HEK293 (cell line): ENCODE measurements at regions not wholly inside any gene's neighbourhood (a gene's known extent, or its start where the extent isn't known, plus 50 kb on each side); places are given as distances from the start of the nearest gene placed in this dataset.

Source experiments
- PBX3 ChIP-seq: sonication (generic); formaldehyde crosslinking; IDR thresholded peaks from 2 replicates; pipeline ENCODE4 v1.8.1; 2022; ENCODE audit warnings: mild to moderate bottlenecking, moderate library complexity, missing genetic modification reagents
- ZNF513 ChIP-seq: fragments of 450-650 bp; IDR thresholded peaks from 2 replicates; pipeline ENCODE4 v1.5.1; 2018; ENCODE audit warnings: missing biosample characterization, missing genetic modification characterization
- ZNF76 ChIP-seq: fragments of 450-650 bp; formaldehyde crosslinking; IDR thresholded peaks from 2 replicates; pipeline ENCODE4; 2016; ENCODE audit warnings: low read depth, missing biosample characterization, missing genetic modification characterization, borderline replicate concordance
- TF ChIP-seq, protein P1 (sequence below): fragments of 450-650 bp; formaldehyde crosslinking; IDR thresholded peaks from 2 replicates; pipeline ENCODE4 v1.5.1; 2016; ENCODE audit warnings: missing biosample characterization, missing genetic modification characterization

GRCh38 chr6:147711476-147711875 is 203.0 kb downstream of the SAMD5 start:
- TF ChIP-seq PBX3 (CRISPR knock-in tag) = no peak
- no peak for TF ChIP-seq ZNF76 (tag by site-specific recombination)
- TF ChIP-seq, protein P1, sequence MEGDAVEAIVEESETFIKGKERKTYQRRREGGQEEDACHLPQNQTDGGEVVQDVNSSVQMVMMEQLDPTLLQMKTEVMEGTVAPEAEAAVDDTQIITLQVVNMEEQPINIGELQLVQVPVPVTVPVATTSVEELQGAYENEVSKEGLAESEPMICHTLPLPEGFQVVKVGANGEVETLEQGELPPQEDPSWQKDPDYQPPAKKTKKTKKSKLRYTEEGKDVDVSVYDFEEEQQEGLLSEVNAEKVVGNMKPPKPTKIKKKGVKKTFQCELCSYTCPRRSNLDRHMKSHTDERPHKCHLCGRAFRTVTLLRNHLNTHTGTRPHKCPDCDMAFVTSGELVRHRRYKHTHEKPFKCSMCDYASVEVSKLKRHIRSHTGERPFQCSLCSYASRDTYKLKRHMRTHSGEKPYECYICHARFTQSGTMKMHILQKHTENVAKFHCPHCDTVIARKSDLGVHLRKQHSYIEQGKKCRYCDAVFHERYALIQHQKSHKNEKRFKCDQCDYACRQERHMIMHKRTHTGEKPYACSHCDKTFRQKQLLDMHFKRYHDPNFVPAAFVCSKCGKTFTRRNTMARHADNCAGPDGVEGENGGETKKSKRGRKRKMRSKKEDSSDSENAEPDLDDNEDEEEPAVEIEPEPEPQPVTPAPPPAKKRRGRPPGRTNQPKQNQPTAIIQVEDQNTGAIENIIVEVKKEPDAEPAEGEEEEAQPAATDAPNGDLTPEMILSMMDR = no peak
- TF ChIP-seq ZNF513 (tag by site-specific recombination) = no peak
